Right atrium auricular region (tissue), 2 donors: ENCODE measurements at regions not wholly inside any gene's neighbourhood (a gene's known extent, or its start where the extent isn't known, plus 50 kb on each side); places are given as distances from the start of the nearest gene placed in this dataset.

Experiments
- DNase-seq: peaks from one replicate; pipeline ENCODE4 v3.0.0-alpha.2; 2019; ENCODE audit warnings: low spot score
- H3K27ac ChIP-seq, 2 donors: fragments of 200-600 bp; sonication (generic); 1 replicate in 1 of 2; 2 replicates in 1 of 2; pipeline ENCODE4 v1.5.1; 2016 to 2019
- H3K27me3 ChIP-seq, 2 donors: fragments of 200-600 bp; sonication (generic); one replicate each; pipeline versions ENCODE4 v1.5.1 to v1.6.0; 2017 to 2019
- H3K36me3 ChIP-seq: fragments of 200-600 bp; sonication (generic); one replicate; pipeline ENCODE4 v1.5.1; 2016
- H3K4me1 ChIP-seq, 2 donors: fragments of 200-600 bp; sonication (generic); one replicate each; pipeline versions ENCODE4 v1.5.1 to v1.6.0; 2017 to 2019
- H3K4me3 ChIP-seq, 2 donors: fragments of 200-600 bp; sonication (generic); 1 replicate in 1 of 2; 2 replicates in 1 of 2; pipeline ENCODE4 v1.5.1; 2017 to 2019; ENCODE audit warnings: mild to moderate bottlenecking in 1 of 2, moderate library complexity in 1 of 2
- H3K9me3 ChIP-seq, 2 donors: fragments of 200-600 bp; sonication (generic); one replicate each; pipeline ENCODE4 v1.5.1; 2019
- CTCF ChIP-seq, 2 donors: fragments of 200-600 bp; sonication (generic); IDR thresholded peaks; one replicate each; pipeline ENCODE4 v1.5.1; 2019; ENCODE audit warnings: antibody characterized with exemption in 2 of 2

DNA sequence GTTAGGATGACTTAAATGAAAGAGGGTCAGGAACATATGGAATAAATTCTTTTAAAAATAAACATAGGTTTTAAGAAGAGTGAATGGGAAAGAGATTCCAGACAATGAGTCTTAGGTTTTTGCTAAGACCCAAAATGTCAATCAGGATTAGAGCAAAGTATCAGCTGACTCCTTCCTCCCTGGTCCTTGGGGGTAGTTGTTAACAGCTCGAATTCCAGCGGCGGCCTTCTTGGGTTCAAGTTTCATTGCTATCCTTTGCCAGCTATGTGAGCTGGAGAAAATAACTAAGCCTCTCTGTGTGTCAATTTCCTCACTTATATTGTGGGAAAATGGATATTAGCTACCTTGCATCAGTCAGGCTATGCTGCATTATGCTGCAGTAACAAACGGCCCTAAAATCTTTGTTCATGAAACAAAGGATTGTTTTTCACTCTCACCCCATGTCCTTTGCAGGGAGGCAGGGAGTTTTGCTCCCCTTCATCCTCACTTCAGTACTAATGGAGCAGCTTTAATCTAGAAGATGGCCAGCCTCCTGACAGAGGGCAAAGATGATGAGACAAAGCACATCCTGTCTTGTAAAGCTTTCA is 83.8 kb upstream of the RFLNA start:
- Histone ChIP-seq H3K27ac (no peak overlapping the region), H3K36me3 (no peaks in the 10 kb centered on the region), H3K4me1 (peaks cover 0 to 8% of the 10 kb centered on the region in 2 donors), H3K27me3 (no peaks in the 10 kb centered on the region), H3K4me3 (no peak overlapping the region), H3K9me3 (peaks cover 10 to 20% of the 10 kb centered on the region in 2 donors)
- no peak for DNase-seq
- no peak for TF ChIP-seq CTCF (IDR thresholded peaks at IDR 0.05)

DNA sequence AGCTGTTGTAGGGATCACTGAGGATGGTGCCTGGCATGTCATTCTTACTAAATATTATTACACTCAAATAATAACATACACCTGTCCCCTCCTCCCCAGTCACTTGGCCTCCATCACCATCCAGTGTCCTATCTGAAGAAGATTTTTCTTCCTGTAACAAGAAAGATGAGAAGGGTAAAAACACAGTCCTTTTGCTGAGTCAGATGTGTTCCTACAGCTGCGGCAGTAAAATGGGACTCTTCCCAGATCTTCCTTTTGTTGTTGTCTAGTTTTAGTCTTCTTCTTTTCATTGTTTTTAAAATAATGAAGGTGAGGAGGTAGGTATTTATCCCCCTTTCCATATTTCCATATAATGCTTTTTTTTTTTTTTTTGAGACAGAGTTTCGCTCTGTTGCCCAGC is 83.1 kb upstream of the RFLNA start:
- Histone ChIP-seq H3K9me3 (peaks cover 10 to 19% of the 10 kb centered on the region in 2 donors), H3K4me1 (peaks cover 0 to 8% of the 10 kb centered on the region in 2 donors), H3K36me3 (no peaks in the 10 kb centered on the region), H3K27ac (no peak overlapping the region), H3K27me3 (no peaks in the 10 kb centered on the region), H3K4me3 (no peak overlapping the region)
- DNase-seq, result no peak
- TF ChIP-seq CTCF (IDR thresholded peaks at IDR 0.05), result no peak

GRCh38 chr12:124213666-124214347 is 81.1 kb upstream of the RFLNA start:
- Histone ChIP-seq H3K4me1 (no peaks in the 10 kb centered on the region), H3K27ac (no peak overlapping the region), H3K9me3 (peaks cover 10 to 19% of the 10 kb centered on the region in 2 donors), H3K27me3 (no peaks in the 10 kb centered on the region), H3K36me3 (no peaks in the 10 kb centered on the region), H3K4me3 (no peak overlapping the region)
- no peak for TF ChIP-seq CTCF (IDR thresholded peaks at IDR 0.05)
- no peak for DNase-seq

DNA sequence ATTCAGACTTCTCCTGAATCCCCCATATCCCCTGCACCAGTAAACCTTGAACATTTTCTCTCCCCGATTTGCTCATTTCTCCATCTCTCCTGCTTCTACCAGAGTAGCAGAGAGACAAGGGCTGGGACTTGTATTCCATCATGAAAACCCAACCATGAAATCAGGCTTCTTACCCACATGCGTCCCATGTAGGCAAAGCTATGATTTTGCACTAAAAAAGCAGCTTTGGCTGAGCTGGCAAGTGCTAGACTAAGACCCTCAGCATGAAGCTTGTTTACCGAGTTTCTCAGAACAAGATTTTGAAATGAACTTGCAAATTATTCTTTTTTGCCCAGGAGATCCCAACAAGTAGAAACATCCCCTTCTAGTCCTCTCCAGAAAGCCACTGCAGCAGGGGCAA is 80.3 kb upstream of the RFLNA start:
- H3K4me1 ChIP-seq, result no peaks in the 10 kb centered on the region
- H3K27me3 ChIP-seq, result no peaks in the 10 kb centered on the region
- peaks cover 10 to 19% of the 10 kb centered on the region in 2 donors for H3K9me3 ChIP-seq
- H3K4me3 ChIP-seq, result no peak overlapping the region
- no peak overlapping the region for H3K27ac ChIP-seq
- no peaks in the 10 kb centered on the region for H3K36me3 ChIP-seq
- no peak for DNase-seq
- TF ChIP-seq CTCF (IDR thresholded peaks at IDR 0.05), result no peak

DNA sequence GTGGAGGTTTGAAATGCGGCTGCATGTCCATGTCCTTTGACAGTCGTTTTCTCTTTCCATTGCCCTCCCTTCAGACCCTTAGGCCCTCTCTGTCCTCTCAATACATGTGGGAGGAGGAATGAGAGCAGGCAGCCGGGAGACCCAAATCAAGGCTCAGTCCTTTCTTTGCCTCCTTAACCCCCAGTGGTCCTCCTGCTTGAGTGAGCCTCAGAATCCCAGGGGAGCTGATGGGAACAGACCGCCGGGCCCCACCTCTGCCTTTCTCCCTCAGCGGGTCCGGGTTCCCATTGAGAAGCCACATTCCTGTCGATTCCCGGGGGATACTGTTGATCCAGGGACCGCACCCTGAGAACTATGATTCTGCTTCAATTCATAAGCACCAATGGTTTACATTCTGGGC is 77.9 kb upstream of the RFLNA start:
- Histone ChIP-seq H3K4me3 (no peak overlapping the region), H3K4me1 (no peaks in the 10 kb centered on the region), H3K36me3 (no peaks in the 10 kb centered on the region), H3K27me3 (no peaks in the 10 kb centered on the region), H3K9me3 (peaks cover 10 to 20% of the 10 kb centered on the region in 2 donors), H3K27ac (no peak overlapping the region)
- no peak for DNase-seq
- no peak for TF ChIP-seq CTCF (IDR thresholded peaks at IDR 0.05)
